GM12873 (cell line): ENCODE measurements at regions not wholly inside any gene's neighbourhood (a gene's known extent, or its start where the extent isn't known, plus 50 kb on each side); places are given as distances from the start of the nearest gene placed in this dataset.

Source experiments
- CTCF ChIP-seq: IDR thresholded peaks from 2 replicates; pipeline ENCODE4 v1.5.1; 2012; ENCODE audit warnings: low read depth, mild to moderate bottlenecking, moderate library complexity, low read length, control low read depth; ENCODE audit not compliant: insufficient read depth; ENCODE audit errors: missing control alignments

DNA sequence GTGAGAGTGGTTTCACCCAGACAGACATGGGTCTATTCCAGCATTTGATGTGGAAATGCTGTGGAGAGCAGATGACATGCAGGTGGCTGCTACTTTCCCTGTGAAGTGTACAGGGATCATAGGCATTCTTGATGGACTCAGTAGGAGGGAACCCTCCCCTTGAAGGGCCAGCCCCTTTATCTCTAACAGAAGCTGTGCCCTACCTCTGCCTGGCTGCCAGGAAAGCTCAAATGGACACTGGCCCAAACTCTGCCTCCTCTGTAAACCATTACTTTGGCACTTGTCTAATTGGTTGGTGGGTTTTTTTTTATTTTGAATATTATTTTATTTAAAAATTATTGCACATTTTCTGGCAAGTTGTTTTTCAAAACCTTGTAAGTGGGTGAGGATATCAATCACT is 106.7 kb upstream of the GGTLC1 start:
- no peak for TF ChIP-seq CTCF

- TF ChIP-seq CTCF = no peak
Observed at GRCh38 chr20:24089576-24089975, 101.0 kb upstream of the GGTLC1 start.

DNA sequence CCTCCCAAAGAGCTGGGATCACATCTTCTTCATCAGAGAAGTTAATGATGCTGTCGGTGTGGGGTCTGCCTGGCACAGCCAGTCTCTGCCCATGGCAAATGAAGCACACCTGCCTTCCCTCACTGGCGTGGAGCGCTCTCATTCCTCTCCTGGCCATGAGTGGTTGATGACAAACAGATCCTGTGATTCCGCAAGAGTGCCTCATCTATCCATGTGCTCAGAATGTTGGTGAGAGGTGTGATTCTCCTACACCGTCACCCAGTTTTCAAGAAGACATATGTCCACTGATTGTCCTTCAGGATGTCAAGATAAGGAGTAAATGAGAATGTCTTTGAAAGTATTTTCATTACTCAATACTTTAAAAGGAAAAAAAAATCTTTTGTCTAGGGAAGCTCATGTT is 97.5 kb upstream of the GGTLC1 start:
- no peak for TF ChIP-seq CTCF

DNA sequence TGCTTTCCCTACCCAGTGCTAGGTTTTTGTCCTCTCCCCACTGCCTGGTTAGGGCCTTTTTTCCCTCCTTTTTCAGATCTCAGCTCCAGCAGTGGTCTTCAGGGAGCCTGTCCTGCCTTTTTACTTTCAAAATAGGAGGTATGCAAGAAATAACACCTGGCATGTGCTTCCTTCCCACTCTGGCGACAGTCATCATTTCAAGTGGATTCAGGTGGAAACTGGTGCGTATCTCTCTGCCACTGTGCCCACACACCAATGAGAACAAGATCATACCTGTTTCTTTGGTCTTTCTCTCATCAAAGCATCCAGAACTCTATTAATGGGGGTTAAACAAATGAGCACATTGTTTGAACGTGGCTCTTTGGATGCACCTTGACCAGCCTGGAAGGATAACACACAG is 95.7 kb upstream of the GGTLC1 start:
- TF ChIP-seq CTCF = no peak

DNA sequence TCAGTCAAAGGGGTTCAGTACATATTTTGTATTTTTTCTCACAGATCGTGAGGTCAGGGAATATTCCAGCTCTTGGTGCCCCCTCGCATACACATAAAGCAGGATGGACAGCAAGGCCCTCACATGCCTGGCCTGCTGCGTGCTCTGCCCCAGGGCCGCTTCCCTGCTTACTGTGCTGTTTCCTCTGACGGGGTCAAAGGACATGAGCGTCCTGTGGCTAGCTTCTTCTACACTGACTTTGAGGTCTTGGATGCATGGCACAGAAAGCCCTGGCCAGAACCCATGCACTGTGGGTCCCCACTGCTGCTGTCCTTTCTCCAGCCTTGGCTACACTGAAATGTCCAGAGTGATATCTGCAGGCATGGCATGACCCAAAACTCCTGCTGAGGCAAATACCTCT is 92.5 kb upstream of the GGTLC1 start:
- TF ChIP-seq CTCF = no peak

- no peak for TF ChIP-seq CTCF
Observed at GRCh38 chr20:24079661-24080412, 91.3 kb upstream of the GGTLC1 start.

DNA sequence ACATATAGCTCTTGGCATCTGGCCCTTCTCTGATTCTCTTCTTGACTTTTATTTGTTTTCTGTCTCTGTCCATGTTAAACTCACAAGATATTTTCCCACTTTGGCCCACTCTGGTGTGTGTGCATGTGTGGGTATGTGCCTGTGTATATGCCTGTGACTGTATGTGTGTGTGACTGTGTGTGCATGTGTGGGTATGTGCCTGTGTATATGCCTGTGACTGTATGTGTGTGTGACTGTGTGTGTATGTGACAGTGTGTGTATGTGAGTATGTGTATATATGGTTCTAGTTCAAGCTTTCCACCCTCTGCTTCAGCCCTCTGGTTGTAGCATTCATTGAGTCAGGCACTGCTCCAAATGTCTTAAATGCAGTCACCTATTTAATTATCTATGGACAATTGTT is 88.6 kb upstream of the GGTLC1 start:
- TF ChIP-seq CTCF = no peak
